ENCODE measurements at regions not wholly inside any gene's neighbourhood (a gene's known extent, or its start where the extent isn't known, plus 50 kb on each side); places are given as distances from the start of the nearest gene placed in this dataset.

DNA sequence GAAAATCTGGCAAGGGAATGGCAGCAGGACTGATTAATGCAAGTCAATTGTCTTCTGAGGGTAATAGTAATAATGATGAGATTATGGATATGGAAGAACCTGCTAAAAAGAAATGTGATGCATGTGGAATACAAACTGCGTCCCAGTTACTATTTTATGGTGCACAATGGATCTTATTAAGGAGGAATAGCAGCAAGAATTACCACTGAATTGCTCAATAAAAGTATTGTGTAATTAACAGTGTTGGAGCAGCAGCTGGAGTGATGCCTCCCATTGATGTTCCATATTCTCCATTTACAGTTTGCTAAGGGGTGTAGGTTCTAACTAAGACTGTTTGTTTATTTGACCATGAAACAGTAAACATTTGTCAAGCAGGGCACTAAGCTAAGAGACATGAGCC is 167.9 kb downstream of the HRH4 start:
- DNase-seq = no peak

DNA sequence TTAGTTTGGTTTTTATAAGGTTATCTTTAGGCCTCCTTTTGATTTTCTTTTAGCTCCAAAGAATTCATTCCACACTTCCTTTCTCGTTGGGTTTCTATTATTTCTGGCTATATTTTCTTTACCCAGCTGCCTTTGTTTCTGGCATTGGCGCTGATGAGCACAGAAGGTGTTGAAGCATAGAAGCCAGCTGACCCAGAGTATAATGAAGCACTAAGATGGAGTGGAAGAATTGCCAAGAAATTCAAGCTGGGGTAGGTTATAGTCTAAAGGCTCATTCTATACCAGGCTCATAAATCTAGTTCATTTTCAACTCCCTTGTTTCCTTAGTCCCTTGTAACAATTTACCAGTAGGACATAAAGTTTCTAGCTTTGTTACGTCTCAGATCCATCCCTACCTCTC is 169.5 kb downstream of the HRH4 start:
- DNase-seq = no peak

DNA sequence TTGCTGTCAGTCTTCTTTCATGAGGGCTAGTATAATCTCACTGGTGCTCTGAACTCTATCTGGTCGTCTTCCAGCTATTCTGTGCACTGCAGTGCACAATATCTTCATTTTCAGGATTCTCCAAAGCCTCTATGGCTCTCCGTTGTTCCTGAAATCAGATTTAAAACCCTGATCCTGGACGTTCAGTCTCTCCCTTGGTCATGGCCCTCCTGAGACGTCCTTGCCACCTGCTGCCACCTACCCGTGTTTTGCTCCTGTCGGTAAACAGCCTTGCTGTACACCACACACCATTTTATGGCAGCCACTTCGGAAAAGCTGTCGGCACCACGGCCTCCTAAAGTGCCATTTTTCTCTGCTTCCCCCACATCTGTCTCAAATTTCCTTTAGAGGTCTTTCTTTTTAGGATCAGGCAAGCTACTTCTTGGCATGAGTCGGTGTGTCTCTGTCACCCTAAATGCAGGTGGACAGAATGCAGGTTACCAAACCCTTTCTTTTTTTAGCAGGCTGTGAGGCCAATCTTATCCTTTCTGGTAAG is 170.0 kb downstream of the HRH4 start:
- DNase-seq = no peak

DNA sequence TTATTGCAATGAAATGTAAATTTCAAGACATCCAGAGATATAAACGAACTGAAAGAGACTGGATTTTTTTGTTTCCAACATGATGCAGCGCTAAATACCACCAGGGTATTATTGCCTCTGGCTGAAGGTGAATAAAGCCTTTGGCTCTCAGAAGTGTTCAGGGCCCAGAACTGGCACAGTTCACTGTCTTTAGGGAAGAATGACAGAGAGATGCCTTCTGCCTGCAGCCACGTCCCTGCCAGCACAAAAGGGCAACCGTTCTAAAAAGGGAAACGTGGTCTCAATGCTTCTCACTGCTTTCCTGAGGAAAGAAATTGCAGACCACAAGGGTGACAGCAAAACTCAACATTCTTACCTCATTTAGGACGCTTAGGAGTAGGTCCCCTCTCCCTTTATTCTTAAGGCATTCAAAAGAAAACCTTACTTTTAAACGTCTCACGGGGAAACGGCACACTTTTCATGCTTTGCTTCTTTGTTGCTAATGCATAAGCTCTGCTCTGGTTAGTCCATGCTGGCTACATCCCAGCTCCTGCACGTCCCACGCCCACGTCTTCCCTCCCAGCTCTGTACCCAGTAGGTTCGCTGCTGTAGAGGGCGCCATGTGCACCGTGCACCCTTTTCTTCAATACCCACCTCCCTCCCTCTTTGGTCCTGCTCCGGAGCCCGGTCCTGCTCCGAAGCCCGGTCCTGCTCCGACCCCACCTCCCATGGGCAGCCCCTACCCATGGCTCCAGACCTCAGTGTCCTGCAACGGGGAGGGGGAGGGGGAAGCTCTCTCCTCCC is 171.0 kb downstream of the HRH4 start:
- no peak for DNase-seq

DNA sequence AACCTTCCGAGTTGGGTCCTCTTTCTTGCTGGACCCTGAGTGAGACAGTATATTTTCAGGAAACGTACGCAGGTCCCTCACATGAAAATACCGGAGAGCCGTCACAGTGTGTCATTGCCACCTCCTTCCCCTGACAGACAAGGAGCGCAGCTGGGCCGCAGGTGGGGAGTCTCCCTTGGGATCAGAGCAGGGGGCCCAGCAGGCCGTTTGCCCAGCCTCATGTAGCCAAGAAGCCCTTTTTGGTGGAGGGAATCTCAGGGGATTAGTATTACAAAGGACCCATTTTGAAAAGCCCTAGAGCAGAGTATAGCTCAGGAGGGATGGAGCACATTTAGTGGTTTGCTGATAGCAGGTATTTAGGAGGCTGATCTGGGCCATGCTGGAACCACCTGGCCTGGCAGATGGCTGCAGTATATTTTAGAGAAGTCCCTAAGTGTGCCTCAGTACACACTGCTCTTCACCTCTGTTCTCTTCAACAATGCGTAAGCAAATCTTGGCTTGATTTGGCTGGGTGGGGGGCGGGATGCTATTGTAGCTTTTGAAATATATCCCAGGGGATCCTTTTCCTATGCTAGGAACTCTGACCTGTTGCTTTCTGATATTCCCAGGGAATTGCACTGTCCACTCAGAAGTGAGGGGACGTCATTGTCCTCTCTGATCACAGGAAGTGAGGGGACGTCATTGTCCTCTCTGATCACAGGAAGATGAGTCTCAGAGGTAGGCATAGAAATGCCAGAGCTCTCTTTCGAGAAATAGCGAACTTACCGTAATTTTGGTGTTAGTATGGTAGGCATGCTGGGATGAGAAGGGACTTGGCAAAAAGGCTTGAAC is 171.9 kb downstream of the HRH4 start:
- DNase-seq = no peak

DNA sequence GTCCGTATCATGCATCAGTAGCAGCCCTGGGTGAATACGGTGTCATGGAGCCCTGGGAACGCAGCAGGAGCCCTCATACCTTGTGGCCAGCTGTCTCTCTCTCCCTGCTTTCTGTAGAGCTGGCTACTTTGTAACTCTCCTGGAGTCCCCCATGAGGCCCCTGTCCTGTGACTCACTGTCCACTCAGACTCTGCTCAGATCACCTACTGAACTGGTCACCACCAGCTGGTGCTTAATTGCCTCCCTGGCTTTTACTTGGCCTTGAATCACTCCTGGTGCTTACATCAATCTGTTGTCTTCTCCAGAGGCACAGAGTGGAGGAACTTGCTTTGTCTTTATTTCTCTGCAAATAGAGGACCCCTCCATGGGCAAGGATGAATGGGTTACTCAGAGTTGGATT is 172.7 kb downstream of the HRH4 start:
- DNase-seq = no peak

DNA sequence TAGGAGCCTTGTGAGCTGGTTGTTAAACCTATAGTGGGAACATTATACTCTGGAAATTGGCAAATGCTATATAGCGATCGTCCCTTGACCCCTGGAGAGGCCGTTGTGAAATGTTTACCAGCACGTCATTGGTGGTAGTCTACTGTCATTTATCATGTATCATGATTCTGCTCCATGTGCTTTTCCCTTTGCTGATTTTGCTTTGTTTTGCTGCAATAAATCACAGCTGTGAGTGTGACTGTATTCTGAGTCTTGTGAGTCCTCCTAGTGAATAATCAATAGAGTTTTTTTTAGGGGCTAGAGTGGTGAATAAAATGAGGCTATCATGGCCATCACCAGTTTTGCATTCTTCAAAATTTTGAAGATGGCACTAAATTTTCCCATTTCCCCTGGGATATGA is 189.1 kb downstream of the HRH4 start:
- DNase-seq = no peak

DNA sequence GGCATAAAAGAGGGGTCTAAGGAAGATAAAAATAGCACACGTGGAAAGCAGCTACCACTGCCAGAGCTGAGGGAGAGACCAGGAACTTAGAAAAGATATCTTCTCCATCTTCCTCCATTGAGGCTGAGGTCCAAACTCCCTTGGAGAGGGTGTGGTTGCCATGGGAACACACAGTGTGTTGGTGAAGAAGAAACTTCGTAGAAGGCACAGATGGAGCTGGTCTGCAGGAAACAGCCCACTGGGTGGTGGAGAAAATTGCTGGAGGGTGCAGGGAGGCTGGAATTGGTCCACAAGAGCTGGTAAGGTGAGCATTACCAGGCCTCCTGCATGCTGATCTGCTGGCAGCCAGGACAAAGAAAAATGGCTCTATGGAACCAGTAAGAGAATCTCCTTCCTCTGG is 191.0 kb downstream of the HRH4 start:
- DNase-seq = no peak

DNA sequence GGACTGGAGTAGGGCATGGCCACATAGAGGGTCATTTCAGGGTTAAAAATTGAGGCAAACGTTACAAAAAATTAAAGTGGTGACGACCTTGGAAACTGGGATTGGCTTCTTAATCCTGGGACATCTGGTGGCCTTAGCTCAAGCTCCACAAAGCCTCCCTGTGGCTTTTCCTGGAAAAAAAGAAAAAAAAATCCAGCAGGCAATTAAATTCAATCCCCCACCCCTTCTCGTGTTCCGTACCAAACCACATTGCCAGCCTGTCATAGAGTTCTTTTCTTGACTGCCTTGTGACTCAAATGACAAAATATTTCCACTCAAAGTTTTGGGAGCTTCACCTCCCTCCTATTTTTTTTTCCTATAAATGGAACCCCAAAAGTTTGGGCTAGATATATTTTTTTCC is 195.6 kb downstream of the HRH4 start:
- no peak for DNase-seq

DNA sequence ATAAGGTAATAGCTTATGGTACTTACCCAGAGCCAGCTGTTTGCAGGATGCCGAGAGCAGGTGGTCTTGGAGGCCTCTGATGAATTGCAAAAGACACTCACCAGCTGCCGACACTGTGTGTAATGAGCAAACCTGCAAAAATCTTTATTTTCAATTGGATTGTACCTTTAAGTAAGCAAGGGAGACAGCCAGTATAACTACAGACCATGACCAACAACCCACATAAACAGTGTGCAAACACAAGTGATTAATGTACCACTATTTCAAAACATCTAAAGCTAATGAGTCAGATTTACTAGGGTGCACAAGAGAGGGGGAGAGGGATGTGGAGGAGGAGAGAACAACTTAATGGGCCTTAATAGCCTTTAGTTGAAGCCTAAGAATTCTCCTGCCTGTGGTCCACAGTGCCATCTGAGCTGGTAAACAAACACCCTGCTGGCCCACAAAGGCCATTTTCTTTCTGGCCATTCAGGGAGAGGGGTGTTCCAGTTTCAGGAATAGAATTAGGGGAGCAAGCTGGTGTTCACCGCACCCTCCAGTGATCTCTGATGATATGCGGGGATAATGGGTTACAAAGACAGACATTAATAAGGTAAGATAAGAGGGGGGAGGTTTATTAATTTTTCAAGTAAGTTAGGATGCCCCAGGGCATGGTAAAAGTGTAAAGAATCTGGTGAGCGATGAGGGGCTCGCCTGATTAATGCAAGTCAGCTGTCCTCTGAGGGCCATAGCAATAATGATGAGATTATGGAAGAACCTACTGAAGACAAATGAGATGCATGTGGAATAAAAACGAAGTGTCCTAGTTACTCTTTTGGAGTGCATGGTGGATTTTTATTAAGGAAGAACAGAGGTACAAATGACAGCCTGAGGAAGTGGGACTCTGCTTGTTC is 196.4 kb downstream of the HRH4 start:
- DNase-seq = no peak

DNA sequence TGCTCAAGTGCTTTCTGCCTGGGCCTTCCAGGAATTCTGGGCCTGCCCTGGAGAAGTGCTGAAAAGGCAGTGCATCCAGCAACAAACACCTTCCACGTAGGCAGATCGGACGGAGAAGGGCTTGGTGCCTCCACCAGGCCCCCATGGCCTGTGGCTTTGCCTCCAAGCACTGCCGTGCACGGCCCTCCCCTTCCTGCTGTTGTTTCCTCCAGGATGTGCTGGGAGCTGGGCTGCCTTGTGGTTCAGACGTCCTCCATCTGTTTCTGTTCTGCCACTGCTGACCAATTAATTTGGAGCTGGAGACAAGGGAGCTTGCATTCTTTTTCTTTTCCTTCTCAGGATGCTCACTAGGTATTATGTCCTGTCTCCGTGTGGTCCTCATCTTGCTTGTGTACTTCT is 197.0 kb downstream of the HRH4 start:
- no peak for DNase-seq

DNA sequence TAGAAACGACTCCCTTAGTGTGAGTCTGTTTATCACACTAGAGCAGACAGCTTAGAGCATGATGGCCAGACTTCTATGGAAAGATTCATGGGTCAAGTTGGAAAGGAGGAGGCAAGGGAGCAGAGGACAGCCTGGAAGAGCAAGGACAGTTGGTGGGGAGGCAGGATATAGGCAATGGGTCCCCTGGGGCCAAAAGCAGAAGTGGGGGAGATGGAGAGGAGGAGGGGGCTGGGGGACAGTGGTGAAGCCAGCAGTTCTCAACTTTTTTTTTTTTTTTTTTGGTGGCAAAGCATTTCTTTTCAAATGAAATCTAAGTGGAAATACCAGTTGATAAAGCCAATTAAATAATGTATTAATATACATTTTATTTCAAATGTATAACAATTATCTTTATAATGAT is 197.9 kb downstream of the HRH4 start:
- DNase-seq = no peak

DNA sequence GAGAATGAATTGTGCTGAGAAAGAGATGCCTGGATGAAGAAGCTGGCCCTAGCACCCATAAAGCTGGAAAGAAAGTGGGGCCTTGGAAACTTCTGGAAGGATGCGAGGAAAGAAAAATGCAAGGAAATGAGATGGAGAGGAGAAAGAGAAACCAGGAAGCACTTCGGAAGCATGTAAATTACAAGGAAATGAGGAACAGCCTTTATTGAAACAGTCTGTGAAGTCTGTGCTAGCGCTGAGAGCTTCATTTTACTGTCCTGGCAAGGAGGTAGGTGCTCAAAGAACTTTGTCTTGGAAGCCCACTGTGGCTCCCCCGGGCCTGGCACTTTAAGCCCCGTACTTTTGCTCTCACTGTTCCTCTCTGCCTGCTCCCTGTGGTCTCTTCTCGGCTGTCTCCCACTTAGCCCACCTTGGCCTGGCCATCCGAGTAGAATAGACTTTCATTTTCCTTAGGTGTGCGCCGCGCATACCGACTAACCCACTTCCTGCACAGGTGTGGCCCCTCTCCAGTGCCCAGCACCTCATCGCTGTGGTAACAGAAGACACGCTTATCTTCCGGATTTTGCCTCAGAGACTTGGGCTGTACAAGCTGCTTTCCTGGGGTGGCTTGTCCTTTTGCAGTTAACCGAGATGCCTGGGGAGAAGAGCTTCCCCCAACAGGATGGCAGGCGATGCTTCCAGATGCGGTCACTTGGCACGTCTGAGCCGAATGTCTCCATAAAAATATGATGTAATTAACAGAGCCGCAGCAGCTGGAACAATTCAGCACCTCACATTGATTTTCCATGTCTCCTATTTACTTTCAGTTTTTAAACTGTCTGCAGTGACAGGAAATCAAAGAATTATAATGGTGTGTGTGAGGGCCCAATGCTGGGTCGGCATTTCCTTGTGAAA is 199.6 kb downstream of the HRH4 start:
- peak; percentile 12 for DNase-seq

DNA sequence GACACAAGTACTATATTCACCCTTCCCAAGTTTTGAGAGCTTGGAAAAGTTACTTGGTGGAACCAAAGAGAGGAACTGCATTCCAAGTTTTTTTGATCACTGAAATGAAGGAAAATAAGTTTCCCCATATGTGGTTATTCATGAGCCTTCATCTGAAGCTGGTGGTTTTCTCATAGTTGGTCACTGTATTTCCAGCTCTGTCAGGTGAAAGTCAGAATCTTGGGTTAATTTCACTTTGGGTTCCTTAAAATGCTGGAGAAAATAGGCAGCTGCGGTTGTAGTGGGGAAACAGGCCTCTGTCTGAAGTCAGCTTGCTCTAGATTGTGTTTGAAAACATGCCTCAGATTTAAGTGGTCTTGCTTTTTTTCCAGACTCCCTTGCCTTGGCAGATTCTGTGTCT is 200.5 kb downstream of the HRH4 start:
- DNase-seq = no peak

DNA sequence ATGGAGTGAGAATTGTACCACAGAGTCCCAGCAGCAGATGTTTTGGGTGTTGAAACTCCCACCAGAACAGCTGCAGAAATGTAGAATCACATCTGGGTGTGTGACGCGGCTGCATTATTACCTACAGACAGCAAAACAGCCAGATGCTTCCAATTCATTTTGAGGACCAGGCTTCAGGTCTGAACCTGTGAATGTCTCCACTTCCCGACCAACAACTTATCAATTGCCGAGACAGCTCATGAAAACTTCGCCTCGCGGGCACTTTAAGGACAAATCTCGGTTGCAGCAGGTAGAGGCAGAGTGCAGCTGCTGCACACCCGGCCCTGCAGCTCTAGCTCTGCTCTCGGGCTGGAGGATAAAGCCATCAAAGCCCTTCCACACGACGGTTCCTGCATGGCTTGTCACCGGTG is 202.0 kb downstream of the HRH4 start:
- DNase-seq = no peak

DNA sequence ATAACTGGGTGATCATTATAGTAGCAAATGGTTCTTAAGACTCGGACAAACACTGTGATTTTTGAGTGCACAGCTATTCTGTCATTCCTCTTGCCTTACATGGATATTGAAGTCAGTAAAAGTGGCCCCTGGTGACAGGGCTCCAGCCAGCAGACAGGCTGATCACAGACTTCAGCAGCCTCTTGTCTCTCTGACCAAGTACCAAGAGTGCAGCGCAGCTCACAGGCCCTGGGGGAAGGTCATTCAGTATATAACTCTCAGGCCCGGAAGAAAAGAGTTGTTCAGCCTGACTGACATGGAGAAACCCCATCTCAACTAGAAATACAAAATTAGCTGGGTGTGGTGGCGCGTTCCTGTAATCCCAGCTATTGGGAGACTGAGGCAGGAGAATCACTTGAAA is 202.6 kb downstream of the HRH4 start:
- DNase-seq = no peak

DNA sequence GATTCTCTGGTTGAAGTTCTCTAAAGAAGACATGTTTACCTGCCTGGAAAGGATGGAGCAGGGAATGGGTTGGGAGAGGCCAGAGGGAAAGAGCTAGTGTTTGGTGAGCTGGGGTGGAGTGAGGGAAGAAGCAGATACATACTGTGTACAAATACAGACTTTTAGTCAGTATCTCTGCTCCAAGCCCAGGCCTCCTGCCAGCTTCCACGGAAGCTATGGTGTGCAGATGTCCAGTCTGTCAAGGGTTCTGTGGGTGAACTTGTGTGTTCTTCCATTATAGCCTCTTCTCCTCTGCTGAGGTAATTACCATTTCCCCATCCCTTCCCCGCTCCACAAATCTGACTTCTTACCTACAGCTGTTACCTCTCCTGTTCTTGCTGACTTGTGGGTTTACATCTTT is 208.6 kb downstream of the HRH4 start:
- DNase-seq = no peak

DNA sequence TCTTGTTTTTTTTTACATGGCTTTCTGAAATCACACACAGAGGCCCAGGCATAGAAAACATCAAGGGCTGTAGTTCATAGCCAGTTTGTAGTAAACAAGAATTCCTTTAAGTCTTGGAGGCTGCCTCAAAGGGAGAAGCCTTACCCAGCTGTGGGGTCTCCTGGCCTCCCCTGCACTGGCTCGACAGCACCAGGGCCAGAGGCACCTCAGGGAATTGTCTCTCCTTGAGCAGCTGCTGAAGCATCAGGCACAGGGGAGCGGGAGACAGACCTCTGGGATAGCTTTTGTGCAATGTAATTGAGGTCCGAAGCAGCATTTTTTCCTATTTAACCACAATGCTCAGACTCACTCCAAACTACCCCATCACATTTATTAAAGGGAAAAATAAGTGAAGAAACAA is 209.1 kb downstream of the HRH4 start:
- no peak for DNase-seq

DNA sequence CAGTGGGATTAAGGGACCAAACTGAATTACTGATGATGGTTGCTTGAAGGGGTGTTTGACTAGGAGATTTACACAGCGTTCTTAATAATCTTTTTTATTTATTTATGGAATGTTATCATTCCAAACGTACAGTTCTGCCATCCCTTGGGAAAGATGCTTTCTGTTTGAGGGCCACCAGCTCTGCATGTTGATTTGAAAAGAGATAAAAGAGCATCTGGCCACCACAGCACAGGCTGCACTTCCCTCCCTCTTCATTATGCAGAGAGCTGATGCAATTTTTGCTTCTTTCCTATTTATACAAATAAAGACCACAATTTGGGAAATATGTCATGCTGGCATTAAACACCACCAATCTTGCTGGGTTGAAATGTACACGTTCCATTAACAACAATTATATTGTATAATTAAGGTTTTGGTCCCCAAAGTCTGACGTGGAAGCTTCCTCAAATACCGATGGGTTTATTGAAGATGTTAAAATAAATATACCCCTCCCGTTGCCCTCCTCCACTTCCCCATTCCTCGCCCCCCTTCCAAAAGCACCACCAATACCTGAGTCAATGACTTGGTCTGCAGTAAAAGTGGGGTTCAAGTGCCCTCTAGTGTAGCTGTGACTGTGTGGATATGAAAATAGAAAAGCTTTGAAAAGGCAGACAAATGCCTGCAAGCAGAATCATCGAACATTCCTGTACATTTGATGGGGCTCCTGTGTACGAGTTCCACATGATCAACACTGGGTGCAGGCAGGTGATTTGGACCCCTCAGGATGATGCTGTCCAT is 211.9 kb downstream of the HRH4 start:
- DNase-seq = no peak

DNA sequence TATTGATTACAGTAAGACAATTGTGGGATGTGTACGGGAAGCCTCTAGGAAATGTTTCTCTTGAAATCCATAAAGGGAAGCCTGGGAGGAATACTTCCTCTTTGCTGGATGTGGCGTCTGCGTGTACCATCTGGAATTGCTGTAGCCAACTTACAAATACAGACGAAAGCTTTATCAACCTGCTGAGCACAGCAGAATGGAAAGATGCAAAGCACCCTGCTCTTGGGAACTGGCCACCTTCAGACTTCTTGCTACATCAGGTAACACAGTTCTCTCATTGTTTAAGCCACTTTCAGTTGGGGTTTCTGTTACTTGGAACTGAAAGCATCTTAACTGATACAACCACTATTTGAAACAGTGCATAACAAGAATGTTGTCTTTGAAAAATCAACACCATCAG is 213.8 kb downstream of the HRH4 start:
- DNase-seq = no peak

DNA sequence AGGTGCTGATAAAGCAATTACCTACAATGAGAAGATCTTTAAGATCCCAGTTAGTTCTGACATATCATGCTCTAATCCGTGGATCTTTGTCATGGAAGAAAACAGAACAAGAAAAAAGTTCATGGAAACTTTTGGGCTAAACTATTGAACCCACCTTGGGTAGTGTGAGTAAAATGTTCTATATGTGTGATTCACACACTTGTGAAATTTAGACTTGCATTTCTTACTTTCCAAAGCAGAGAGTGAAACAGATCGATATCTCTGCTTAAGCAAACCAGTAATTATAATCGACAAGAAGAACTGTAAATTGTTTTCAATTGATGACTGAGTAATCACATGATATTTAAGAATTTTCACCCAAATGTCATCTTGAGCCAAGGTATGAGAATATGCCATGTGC is 214.2 kb downstream of the HRH4 start:
- DNase-seq = no peak
